ENCODE measurements at regions not wholly inside any gene's neighbourhood (a gene's known extent, or its start where the extent isn't known, plus 50 kb on each side); places are given as distances from the start of the nearest gene placed in this dataset.

- no peak for DNase-seq (ENCODE audit: low spot score)
- 81% methylated on average over 7 of the region's 7 CpGs for WGBS (ENCODE audit: low lambda C conversion rate, missing lambda C conversion rate)
Measured at GRCh38 chr18:22020867-22021370, 148.5 kb upstream of the GATA6 start.

GRCh38 chr18:22021701-22022100 is 147.7 kb upstream of the GATA6 start:
- Histone ChIP-seq H3K4me2 (peak overlapping the region; percentile 53), H3K27ac (peak overlapping the region; percentile 91), H2AFZ (no peak overlapping the region), H3K27me3 (no peaks in the 10 kb centered on the region), H3K9me2 (replicated peaks; ENCODE audit: insufficient read depth) (no peaks in the 10 kb centered on the region), H3K4me1 (ENCODE audit: insufficient read depth) (peaks cover 48% of the 10 kb centered on the region), H3K4me3 (no peak overlapping the region), H3K36me3 (replicated peaks; ENCODE audit: insufficient read depth, low read depth) (no peaks in the 10 kb centered on the region), H3K9me3 (ENCODE audit: low read depth) (no peaks in the 10 kb centered on the region), H4K20me1 (ENCODE audit: insufficient read depth, poor library complexity, severe bottlenecking) (no peaks in the 10 kb centered on the region), H3K79me2 (no peaks in the 10 kb centered on the region)
- no peak for DNase-seq (ENCODE audit: low spot score)
- TF ChIP-seq EZH2 (IDR thresholded peaks at IDR 0.05; ENCODE audit: borderline replicate concordance) (no peak), CTCF (IDR thresholded peaks at IDR 0.05; ENCODE audit: poor library complexity) (no peak), EZH2phosphoT487 (IDR thresholded peaks at IDR 0.05; ENCODE audit: low read depth, severe bottlenecking, unreplicated experiment) (no peak)
- WGBS (ENCODE audit: low lambda C conversion rate, missing lambda C conversion rate), result 64% methylated on average over 7 of the region's 7 CpGs

More at GRCh38 chr18:22020867-22021370, 148.5 kb upstream of the GATA6 start:
- H3K9me2 ChIP-seq (replicated peaks; ENCODE audit: insufficient read depth), result no peaks in the 10 kb centered on the region
- peak overlapping the region; percentile 91 for H3K27ac ChIP-seq
- no peaks in the 10 kb centered on the region for H3K27me3 ChIP-seq
- no peak overlapping the region for H2AFZ ChIP-seq
- H3K4me1 ChIP-seq (ENCODE audit: insufficient read depth), result peaks cover 48% of the 10 kb centered on the region
- H3K4me3 ChIP-seq, result no peak overlapping the region
- H4K20me1 ChIP-seq (ENCODE audit: insufficient read depth, poor library complexity, severe bottlenecking), result no peaks in the 10 kb centered on the region
- TF ChIP-seq EZH2 (IDR thresholded peaks at IDR 0.05; ENCODE audit: borderline replicate concordance) (no peak), CTCF (IDR thresholded peaks at IDR 0.05; ENCODE audit: poor library complexity) (no peak), EZH2phosphoT487 (IDR thresholded peaks at IDR 0.05; ENCODE audit: low read depth, severe bottlenecking, unreplicated experiment) (no peak)
- H3K36me3 ChIP-seq (replicated peaks; ENCODE audit: insufficient read depth, low read depth), result no peaks in the 10 kb centered on the region
- H3K4me2 ChIP-seq, result peak overlapping the region; percentile 53
- no peaks in the 10 kb centered on the region for H3K9me3 ChIP-seq (ENCODE audit: low read depth)
- H3K79me2 ChIP-seq, result no peaks in the 10 kb centered on the region

- no peak overlapping the region for H3K27ac ChIP-seq
- H4K20me1 ChIP-seq (ENCODE audit: insufficient read depth, poor library complexity, severe bottlenecking), result no peaks in the 10 kb centered on the region
- no peak for DNase-seq (ENCODE audit: low spot score)
- no peak overlapping the region for H3K4me2 ChIP-seq
- no peaks in the 10 kb centered on the region for H3K27me3 ChIP-seq
- H3K4me3 ChIP-seq, result no peak overlapping the region
- H3K36me3 ChIP-seq (replicated peaks; ENCODE audit: insufficient read depth, low read depth), result no peaks in the 10 kb centered on the region
- H2AFZ ChIP-seq, result no peak overlapping the region
- 97% methylated on average over 3 of the region's 3 CpGs for WGBS (ENCODE audit: low lambda C conversion rate, missing lambda C conversion rate)
- H3K4me1 ChIP-seq (ENCODE audit: insufficient read depth), result peaks cover 24% of the 10 kb centered on the region
- no peaks in the 10 kb centered on the region for H3K9me2 ChIP-seq (replicated peaks; ENCODE audit: insufficient read depth)
- no peaks in the 10 kb centered on the region for H3K9me3 ChIP-seq (ENCODE audit: low read depth)
- no peaks in the 10 kb centered on the region for H3K79me2 ChIP-seq
- TF ChIP-seq EZH2 (IDR thresholded peaks at IDR 0.05; ENCODE audit: borderline replicate concordance), result no peak
- no peak for TF ChIP-seq EZH2phosphoT487 (IDR thresholded peaks at IDR 0.05; ENCODE audit: low read depth, severe bottlenecking, unreplicated experiment)
- TF ChIP-seq CTCF (IDR thresholded peaks at IDR 0.05; ENCODE audit: poor library complexity), result no peak
Measured at GRCh38 chr18:22024924-22025323, 144.5 kb upstream of the GATA6 start.

Measured in hepatocyte (in vitro differentiated cells).